Transverse colon (tissue), 4 donors: ENCODE measurements at regions not wholly inside any gene's neighbourhood (a gene's known extent, or its start where the extent isn't known, plus 50 kb on each side); places are given as distances from the start of the nearest gene placed in this dataset.

Experiments
- POLR2AphosphoS5 ChIP-seq, 3 donors: sonication (generic); formaldehyde crosslinking; IDR thresholded peaks; one replicate each; pipeline ENCODE4 v1.6.1; 2016; ENCODE audit warnings: antibody characterized with exemption in 3 of 3
- TF ChIP-seq, protein P1 (sequence below), 5 experiments: fragments of 200-600 bp in 3 of 5; fragments of 450-650 bp in 2 of 5; sonication (generic) in 3 of 5; IDR thresholded peaks; 1 replicate in 2 of 5; 2 replicates in 3 of 5; pipeline ENCODE4 v1.5.1; 2016 to 2017; ENCODE audit warnings: antibody characterized with exemption in 5 of 5, inconsistent platforms in 3 of 5, mild to moderate bottlenecking in 2 of 5, moderate library complexity in 1 of 5

DNA sequence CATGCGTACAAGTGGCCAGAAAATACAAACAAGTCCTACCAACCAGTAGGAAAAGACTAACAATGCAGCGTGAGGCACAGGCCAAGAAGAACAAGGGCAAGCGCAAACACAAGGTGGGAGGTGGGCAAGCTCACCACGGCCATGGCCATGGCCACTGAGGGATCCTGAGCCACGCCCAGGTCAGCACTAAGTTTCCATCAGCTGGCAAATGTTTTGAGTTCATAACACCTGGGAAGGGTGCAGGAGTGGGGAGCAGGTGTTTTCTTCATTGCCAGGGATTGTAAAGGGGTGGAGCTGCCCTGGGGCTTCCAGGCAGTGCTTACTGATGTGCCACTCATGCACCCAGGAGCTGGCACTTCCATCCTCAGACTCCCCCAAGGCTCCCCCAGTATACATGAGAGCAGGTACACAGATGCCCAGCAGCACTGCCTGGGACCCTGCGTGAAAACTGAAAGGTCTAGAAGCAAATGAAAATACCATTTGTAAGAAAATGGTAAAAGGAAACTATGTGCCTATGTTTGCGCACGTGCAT lies 139.2 kb upstream of the RET start:
- TF ChIP-seq, protein P1, sequence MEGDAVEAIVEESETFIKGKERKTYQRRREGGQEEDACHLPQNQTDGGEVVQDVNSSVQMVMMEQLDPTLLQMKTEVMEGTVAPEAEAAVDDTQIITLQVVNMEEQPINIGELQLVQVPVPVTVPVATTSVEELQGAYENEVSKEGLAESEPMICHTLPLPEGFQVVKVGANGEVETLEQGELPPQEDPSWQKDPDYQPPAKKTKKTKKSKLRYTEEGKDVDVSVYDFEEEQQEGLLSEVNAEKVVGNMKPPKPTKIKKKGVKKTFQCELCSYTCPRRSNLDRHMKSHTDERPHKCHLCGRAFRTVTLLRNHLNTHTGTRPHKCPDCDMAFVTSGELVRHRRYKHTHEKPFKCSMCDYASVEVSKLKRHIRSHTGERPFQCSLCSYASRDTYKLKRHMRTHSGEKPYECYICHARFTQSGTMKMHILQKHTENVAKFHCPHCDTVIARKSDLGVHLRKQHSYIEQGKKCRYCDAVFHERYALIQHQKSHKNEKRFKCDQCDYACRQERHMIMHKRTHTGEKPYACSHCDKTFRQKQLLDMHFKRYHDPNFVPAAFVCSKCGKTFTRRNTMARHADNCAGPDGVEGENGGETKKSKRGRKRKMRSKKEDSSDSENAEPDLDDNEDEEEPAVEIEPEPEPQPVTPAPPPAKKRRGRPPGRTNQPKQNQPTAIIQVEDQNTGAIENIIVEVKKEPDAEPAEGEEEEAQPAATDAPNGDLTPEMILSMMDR (IDR thresholded peaks at IDR 0.05), result no peak
- no peak for TF ChIP-seq POLR2AphosphoS5 (IDR thresholded peaks at IDR 0.05)
